Keratinocyte (primary cell): ENCODE measurements at regions not wholly inside any gene's neighbourhood (a gene's known extent, or its start where the extent isn't known, plus 50 kb on each side); places are given as distances from the start of the nearest gene placed in this dataset.

ENCODE experiments used
- EZH2 ChIP-seq: IDR thresholded peaks from one replicate; pipeline ENCODE4 v1.6.1; 2012; ENCODE audit warnings: inconsistent platforms, mild to moderate bottlenecking, low read length, moderate library complexity
- TF ChIP-seq, protein P1 (sequence below), 3 experiments: IDR thresholded peaks in 1 of 3; conservative IDR thresholded peaks in 1 of 3; optimal IDR thresholded peaks in 1 of 3; 2 replicates in 2 of 3; 3 replicates in 1 of 3; pipeline versions ENCODE3 to v1.5.1; 2011; ENCODE audit warnings: low read length in 3 of 3, mild to moderate bottlenecking in 3 of 3, moderate library complexity in 2 of 3, control low read depth in 1 of 3, inconsistent platforms in 1 of 3; ENCODE audit not compliant: insufficient read depth in 2 of 3; ENCODE audit errors: extremely low read depth in 1 of 3

DNA sequence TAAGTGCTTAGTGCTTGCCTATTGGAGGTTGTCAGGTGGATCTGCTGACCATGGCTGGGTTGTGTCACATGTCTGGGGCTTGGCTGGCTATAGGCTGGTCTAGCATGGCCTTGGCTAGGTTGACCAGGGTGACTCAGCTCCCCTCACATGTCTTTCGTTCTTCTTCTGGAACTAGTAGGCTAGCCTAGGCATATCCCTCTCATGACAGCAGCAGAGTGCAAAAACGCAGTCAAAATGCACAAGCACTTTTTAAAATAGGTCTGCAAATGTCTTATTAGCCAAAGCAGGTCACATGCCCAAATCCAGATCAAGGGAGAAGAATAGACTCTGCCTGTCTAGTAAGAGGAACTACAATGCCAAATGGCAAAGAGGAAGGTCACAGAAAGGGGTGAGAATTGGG, 179.7 kb upstream of the ACVR2A start:
- TF ChIP-seq, protein P1, sequence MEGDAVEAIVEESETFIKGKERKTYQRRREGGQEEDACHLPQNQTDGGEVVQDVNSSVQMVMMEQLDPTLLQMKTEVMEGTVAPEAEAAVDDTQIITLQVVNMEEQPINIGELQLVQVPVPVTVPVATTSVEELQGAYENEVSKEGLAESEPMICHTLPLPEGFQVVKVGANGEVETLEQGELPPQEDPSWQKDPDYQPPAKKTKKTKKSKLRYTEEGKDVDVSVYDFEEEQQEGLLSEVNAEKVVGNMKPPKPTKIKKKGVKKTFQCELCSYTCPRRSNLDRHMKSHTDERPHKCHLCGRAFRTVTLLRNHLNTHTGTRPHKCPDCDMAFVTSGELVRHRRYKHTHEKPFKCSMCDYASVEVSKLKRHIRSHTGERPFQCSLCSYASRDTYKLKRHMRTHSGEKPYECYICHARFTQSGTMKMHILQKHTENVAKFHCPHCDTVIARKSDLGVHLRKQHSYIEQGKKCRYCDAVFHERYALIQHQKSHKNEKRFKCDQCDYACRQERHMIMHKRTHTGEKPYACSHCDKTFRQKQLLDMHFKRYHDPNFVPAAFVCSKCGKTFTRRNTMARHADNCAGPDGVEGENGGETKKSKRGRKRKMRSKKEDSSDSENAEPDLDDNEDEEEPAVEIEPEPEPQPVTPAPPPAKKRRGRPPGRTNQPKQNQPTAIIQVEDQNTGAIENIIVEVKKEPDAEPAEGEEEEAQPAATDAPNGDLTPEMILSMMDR (optimal IDR thresholded peaks at IDR 0.05 in 1 of 3, IDR thresholded peaks at IDR 0.05 in 1 of 3, conservative IDR thresholded peaks at IDR 0.05 in 1 of 3; ENCODE audit: extremely low read depth in 1 of 3, insufficient read depth in 2 of 3, low read length in 3 of 3), result no peak
- no peak for TF ChIP-seq EZH2
